AG20443 (cell line): ENCODE measurements at regions not wholly inside any gene's neighbourhood (a gene's known extent, or its start where the extent isn't known, plus 50 kb on each side); places are given as distances from the start of the nearest gene placed in this dataset.

ENCODE experiments used
- DNase-seq: peaks from one replicate; pipeline ENCODE4 v3.0.0; 2012; ENCODE audit warnings: low spot score, mixed read lengths

DNA sequence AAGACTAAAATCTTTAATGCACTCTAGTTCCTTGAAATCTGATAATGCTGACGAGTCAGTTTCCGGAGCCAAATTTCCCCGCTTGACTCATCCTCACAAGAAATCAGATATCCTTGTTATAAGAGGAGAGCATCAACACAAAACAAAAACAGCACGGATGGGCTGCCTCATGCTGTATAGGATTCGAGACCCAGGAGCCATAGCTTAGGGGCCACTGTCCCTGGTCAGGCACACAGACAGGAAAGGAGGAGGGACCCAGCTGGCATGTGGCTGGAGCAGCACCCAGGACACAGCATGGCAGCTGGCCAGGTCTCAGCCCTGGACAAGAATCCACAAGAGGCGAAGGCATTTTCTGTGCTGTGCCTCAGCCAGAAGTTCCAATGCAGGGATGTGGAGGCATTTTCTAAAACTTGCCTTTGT is 110.2 kb upstream of the SPATA13 start:
- peak; percentile 47 for DNase-seq

GRCh38 chr13:24050796-24051715 is 109.5 kb upstream of the SPATA13 start:
- no peak for DNase-seq

DNA sequence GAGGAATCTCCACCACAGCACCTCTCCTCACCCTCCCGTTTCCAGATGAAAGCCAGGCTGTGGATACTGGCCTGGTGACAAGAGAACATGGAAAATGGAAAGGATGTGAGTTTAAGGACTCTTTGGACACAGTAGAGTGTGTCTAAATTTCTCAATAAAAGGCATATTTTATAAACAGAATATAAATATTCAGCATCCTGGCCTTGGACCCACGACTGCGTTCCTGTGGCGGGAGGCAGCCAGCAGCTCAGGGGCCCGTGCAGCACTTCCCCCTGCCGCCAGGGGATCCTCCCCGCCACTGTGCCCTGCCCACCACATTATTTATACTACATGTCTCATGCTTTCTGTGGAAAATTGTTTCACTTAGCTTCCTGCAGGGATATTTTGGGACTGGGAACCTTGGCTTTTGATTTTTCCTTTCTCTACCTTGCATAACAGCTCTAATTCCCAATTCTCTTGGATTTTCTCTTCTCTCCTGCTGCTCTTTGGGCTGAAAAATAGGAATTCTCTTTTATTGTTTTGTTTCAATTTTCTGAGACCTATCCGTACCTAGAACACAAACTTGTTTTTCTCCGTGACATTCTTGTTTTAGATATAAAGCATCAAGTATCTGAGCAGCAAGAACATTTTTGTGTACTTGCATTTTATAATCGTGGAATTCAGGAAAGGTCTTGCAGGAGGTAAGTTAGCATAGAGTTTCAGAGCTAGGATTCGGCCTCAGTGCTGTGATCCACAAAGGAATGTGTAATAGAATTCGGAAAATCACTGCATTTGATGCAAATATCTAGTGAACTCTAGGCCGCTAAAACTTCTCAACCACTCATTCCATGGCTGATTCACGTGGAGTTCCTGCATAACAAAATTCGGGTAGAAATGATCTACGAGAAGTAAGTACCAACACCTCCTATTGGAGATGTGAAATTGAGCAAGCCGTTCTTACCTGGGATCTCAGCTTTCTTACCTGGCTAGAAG is 107.7 kb upstream of the SPATA13 start:
- peak; percentile 65 for DNase-seq

DNA sequence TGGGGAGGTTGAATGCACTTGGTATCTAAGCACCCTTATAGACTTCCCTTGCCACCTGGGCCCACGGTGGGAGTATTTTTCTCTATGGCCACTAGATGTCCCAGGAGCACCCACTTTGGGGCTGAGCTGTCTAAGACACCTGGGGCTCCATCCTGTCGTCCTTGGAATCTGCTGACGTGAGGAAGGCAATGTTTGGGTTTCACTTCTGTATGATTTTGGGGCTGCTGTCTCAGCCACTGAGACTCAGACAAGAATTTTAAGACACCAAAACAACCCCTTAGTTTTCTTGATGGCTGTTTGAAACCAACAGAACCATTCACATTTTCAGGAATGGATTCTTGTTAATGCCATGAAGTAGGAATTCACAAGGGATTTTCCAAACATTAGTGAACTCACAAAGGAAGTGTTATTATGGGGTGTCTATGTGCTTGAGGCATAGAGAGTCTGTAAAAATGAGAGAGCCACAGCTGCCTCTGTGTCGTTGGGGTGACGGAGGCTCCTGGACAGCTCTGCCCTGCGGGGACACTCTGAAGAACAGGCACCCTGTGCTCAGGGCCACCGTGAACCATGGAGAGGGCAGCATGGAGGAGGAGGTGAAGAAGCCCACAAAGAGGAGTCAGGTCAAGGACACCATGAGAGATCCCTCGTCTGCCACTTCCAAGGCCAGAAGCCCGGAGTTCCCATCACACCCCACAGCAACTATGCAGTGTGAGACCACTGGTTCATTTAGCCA is 106.8 kb upstream of the SPATA13 start:
- DNase-seq = peak; percentile 72

GRCh38 chr13:24056616-24057137 is 103.8 kb upstream of the SPATA13 start:
- no peak for DNase-seq

- DNase-seq = no peak
These were observed 99.5 kb upstream of the SPATA13 start for GRCh38 chr13:24060993-24061392.

GRCh38 chr13:24063281-24063877 is 97.1 kb upstream of the SPATA13 start:
- DNase-seq = no peak

DNA sequence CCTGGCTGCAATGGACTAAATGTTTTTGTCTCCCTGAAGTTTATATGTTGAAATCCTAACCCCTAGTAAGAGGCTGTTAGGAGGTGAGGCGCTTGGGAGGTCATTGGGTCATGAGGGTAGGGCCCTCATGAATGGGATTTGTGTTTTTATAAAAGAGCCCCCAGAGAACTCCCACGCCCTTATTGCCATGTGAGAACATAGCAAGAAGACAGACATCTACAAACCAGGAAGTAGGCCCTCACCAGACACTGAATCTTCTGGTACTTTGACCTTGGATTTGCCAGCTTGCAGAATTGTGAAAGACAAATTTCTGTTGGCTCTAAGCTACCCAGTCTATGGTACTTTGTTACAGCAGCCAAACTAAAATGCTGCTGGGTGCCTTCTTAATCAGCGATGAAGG is 96.1 kb upstream of the SPATA13 start:
- DNase-seq = no peak

- DNase-seq = no peak
These were observed 95.3 kb upstream of the SPATA13 start for GRCh38 chr13:24065176-24065575.

GRCh38 chr13:24066405-24067295 is 93.9 kb upstream of the SPATA13 start:
- DNase-seq = no peak

DNA sequence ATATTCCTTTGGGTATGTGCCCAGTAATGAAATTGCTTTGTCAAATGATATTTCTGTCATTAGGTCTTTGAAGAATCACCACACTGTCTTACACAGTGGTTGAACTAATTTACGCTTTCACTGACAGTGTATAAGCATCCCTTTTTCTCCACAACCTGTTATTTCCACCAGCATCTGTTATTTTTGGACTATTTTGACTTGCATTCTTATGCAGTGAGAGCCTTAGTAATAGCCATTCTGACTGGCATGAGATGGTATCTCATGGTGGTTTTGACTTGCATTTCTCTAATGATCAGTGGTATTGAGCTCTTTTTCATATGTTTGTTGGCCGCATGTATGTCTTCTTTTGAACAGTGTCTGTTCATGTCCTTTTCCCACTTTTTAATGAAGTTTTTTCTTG is 92.0 kb upstream of the SPATA13 start:
- no peak for DNase-seq

DNA sequence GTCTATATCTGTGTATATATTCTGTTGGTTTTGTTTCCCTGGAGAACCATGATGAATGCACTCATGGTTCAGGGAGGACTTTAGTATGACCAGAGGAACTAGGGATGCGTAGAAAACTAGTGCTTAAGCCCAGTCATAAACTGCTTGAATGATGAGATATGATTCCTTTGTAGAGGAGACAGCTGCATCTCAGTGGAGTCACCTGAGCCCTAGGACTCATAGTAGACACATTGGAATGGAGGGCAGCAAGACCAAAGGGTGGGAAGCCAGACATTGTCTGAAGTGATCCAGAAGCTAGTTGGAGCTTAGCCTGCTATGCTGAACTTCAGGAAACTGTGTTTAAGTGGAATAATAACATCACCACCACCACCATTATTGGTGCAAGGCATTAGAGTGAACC is 89.5 kb upstream of the SPATA13 start:
- DNase-seq = no peak

DNA sequence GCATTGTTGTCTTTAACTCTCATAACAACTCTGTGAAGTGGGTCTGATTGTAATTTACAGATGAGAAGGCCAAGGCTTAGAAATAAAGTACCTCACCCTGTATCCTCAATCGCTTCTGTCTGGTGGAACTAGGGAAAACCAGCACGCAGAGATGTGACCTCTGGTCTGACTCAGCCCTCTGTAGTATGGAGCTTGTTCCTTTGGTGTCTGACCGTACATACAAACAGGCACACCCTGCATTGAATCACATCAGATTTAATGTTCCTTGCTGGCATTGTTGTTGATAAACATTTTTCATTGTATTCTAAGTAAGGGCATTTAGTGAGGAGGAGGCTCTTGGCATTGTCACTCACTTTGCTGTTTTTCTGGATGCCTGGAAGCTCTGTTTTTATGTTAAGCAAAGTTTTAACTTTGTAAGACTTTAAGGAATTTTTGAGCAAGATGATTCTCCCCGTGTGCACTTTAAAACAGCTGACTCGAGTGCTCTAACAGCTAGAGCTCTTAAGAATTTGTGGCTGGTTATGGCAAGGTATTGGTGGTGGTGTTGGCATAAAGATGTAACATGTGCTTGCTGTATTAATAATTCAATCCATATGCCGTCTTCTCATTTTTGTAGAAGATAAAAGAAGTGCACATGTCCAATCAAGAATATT is 89.0 kb upstream of the SPATA13 start:
- DNase-seq = peak; percentile 86

DNA sequence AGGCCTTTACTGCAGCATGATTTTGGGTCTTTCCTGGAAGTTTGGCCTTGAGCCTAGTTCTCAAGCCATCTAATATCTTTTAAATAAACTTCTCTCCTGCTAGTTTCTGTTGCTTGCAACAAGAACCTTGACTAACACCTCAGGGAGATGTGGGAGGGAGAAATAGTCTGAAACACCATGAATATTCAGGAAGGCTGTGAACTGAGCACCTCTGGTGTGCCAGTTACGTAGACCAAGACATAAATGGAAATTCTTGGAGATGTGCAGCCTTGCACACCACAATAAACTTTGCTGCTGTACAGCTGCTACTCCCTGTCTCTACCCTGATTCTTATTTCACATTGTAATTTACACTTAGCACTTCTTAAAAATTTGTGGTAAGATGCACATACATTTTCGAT is 86.9 kb upstream of the SPATA13 start:
- DNase-seq = no peak

DNA sequence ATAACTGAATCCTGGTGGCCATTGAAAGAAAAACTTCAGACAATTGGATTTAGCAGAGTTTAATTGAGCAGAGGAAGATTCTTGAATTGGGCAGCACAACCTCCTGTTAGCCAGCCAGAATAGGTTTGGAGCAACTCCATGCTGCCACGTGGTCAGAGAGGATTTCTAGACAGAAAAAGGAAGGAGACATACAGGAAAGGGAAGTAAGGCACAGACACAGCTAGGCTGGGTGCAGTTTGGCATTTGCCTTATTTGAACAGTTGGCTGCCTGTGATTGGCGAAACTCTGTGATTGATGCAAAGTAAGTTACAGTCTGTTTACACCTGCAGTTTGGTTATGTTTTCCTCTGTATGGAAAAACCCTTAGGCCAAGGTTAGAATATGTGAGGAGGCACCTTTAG is 85.8 kb upstream of the SPATA13 start:
- no peak for DNase-seq

DNA sequence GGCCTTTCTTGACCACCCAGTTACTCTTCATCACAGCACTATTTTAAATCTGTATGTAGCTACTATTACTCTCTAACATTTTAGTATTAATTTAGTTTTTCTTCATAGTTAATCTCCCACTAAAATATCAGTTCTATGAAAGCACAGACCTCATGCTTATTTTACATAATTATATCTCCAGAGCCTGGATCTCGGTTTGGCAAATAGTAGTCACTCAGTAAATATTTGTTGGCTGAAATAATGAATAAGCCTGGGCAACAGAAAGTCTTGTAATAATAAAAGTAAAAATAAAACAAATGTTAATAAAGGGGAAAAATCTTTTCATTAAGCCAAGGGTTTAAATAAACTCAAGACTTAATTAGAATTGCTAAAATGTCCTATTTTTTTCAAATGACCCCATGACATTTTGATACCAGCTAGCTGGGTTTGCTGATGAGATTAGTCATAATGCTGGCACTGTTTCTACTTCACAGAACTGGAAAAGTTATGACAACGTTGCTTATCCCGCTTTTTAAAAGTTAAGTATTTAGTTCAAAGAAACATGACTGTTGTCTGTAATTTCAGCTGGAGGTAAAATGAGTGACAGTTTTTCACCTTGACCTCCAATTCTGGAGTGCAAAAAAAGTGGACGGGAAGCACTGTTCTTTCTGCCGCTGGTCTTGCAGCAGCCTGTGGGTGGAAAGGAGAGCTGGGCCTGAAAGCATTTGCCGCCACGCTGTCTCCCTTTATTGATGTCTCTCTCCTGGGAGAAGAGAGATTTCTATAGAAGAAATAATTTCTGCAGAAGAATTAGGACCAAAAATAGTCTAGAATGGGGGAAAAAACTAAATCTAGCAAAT is 85.2 kb upstream of the SPATA13 start:
- DNase-seq = no peak

DNA sequence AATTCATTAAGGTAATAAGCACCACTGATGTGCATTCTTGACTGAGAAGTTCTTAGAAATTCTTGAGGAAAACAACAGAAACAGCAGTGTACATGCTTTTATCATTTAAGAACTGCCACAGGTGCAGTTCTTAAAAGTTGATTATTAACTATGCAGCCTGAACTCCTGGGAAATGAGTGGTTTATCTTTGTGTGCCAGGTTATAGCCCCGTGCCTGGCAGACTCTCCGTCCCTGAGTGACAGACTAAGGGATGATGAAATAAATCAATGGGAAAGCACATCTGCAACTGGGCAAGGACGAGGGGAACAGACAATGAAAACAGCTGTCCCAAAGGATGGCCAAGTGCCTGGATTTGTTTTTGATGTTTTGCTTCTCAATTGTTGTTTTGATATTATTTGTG is 84.4 kb upstream of the SPATA13 start:
- DNase-seq = no peak

DNA sequence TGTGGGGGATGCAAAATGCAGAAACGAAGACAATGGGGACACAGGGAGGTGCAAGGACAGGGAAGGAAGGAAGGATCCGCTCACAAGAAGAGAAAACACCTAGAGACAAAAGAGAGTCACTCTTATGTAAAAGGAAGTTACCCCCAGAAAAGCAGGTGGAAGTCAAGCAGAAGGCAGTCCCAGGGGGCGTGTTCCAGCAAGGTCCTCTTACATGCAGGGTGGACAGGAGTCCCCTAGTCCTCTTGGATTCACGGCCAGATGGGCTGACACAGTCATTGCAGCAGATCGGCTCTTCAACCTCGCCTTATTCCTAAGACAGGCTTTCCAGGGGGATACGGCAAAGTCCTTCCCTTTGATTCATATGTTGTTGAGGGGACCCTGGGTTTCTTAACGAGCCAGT is 83.9 kb upstream of the SPATA13 start:
- no peak for DNase-seq

DNA sequence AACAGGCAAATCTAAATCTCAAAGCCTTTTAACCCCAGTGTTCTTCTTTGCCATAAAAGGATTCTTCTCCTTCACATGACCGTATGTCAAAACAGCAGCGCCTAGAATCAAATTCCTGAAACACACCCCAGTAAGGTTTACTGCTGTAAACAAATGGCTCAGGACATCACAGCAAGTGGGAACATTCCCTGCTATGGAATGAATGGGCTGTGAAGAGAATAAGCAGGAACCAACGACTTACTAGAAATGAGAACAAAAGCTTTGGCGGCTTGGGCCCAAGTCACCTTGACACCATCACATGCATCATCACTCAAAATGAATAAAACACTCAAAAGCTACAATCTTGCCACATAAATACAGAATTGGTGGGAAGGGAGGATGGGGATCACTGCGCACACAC is 80.4 kb upstream of the SPATA13 start:
- no peak for DNase-seq
